Hematopoietic multipotent progenitor cell treated with erythropoietin and hydrocortisone succinate and interleukin-3 and kit ligand, for 8 days (in vitro differentiated cells): ENCODE measurements at regions not wholly inside any gene's neighbourhood (a gene's known extent, or its start where the extent isn't known, plus 50 kb on each side); places are given as distances from the start of the nearest gene placed in this dataset.

Source experiments
- DNase-seq: peaks from one replicate; pipeline ENCODE4 v3.0.0-alpha.2; 2015

DNA sequence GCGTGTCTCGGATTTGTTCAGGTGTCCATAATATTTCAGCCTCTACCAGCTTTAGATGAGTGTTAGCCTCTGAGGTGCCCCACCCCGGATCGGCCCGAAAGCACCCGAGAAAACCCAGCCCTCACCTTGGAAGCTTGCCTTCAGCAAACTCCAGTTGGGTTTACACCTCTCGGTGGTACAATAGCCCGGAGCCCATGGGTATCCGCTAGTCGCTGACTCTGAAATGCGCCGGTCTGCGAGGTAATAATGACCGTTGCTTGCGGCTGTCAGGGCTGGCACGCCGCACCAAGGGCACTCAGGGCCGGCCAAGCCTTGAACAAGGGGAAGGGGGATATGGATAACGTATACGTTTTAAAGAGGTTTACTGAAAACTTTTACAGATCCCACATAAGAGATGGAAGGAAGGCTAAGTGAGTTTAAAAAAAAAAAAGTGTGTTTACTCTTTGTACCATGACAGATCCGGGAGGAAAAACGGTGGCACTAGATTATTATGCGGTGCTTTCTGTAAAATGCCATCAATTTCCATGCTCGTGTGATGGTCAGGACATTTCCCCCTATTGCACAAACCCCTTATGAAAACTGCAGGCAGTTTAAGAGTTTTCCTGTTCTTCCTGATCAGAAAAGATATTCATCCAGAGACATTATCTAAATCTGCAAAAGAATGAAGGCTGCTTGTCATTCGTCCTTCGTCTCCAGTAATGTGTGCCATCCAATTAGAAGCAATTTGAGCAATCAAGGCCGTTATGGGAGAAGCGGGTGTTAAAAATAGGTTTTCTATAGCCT lies 124.2 kb downstream of the TMEM161B start:
- DNase-seq, result no peak

DNA sequence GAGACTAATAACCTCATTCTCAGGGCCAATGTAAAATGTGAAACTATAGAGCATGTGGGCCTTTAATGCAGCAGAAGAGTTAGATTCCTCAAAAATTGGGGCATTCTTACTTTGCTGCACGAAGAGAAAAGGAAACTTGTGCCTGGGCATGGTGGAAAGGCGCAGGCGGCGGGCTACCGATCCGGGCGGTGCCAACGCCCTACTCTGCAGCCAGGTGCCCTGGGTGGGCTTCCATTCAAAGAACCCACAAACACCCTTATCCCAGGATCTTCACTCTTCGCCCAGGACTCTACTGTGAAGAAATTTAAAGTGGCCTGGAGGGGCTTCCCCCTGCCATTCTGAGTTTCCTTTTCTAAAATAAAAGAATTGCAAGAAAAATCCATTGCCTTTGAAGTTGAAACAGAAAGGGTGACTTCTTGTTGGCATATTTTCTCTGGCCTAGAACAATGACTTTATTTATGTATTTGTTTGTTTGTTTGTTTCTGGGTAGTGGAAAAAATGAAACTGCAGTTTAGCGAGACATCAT lies 124.9 kb downstream of the TMEM161B start:
- no peak for DNase-seq

DNA sequence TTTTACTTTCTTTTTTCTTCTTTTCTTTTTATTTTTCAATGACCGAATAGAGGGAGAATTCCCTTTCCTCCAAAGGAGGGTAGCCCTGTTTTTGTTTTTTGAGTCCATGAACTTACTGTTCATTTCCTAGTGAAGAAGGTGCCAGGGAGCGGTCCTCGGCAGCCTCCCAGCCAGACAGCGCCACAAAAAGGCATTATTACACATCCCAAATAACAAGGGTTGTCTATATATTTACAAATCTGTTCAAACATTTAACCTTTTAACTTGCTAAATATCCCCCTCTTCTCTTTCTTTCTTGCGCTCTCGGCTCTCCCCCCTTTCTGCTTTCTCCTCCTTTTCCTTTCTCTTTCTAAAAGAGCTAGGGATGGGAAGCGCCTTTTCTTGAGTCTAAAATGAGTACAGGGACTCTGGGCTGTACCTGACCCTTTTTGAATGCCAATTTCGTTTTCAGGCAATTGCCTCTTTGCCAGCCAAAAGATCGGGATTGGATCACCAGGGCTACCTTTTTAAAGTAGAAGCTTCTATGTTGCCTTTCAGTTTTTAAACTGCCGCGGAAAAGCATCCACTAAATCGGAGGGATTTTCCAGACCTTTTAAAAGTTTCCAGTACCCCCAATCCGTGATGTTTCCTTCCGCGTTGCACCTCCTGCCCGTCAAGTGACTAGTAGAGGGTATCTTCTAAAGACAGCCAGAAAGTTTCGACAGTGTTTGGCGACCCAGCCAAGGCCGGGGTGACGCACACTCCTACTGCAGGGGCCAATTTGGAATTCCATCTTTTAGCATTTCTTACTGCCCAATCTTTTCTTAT lies 125.6 kb downstream of the TMEM161B start:
- DNase-seq, result no peak

DNA sequence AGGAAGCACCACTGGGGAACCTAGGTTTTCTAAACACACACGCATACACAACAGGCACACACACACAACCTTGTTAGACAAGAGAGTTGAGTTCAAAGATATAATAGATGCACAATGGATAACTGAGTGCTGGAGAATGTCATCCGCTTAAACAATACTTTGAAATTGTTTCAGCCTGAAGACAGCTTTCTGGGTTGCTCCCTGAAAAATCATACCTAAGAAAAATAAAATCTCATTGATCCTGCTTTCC lies 126.1 kb downstream of the TMEM161B start:
- peak; percentile 10 for DNase-seq

DNA sequence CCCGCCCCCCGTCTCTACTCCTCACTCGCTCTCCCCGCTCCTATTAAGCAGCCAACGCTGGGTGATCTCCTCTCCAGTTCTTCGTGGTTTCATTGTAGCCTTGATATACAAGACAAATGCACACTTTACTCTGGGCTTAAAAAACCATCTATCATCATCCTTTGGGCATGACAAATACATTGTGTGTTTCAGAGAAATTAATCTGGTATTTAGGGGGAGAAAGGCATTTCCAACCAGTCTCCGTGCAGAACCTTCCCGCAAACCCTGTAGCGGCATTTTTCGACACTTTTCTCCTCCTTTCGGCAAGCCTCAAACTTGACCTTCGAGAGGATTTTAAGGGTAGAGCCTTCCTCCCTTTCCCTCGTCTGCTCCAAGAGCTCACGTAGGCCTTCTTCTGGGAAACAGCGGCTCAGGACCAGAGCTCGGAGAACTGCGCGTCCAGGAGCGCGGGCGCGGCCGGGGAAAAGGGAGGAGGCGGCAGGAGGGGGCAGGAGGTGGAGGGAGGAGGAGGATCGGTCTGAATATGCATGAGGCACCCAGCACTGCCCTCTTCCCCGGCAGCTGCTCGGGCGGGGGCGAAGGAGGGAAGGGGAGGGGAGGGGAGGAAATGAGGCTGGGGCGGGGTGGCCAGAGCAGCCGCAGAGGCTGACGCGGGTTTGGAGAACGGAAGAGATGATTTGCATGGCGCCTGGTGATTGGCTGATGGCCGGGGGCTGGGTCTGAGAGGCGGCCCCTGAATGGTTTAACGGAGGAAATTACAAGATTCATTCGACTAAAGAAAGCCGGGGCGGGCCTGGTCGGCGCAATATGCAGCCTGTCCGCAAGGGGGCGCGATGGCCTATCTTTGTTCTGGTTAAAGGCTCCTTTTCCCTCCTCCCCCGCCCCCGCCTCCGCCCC lies 127.5 kb downstream of the TMEM161B start:
- peak; percentile 92 for DNase-seq

DNA sequence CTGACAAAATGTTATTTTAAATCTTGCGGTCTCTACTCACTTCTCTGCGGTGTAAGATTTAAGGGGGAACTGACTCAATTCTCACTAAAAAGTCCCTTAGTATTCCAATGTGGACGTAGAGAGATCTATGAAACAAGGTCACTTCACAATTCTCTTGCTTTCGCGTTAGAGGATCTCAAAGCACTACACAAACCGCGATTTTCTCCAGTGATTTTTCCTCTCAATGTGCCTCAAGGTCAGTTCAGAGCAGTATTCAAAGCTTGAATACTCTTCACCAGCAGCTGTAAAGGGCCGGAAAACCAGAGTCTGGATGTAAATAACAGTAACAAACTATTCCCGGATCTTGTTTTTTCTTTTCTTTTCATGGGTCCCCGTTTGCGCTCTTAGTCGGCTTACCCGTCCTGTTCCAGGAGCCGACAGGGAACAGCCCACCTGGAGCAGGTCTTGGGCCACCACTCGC lies 128.2 kb downstream of the TMEM161B start:
- no peak for DNase-seq

DNA sequence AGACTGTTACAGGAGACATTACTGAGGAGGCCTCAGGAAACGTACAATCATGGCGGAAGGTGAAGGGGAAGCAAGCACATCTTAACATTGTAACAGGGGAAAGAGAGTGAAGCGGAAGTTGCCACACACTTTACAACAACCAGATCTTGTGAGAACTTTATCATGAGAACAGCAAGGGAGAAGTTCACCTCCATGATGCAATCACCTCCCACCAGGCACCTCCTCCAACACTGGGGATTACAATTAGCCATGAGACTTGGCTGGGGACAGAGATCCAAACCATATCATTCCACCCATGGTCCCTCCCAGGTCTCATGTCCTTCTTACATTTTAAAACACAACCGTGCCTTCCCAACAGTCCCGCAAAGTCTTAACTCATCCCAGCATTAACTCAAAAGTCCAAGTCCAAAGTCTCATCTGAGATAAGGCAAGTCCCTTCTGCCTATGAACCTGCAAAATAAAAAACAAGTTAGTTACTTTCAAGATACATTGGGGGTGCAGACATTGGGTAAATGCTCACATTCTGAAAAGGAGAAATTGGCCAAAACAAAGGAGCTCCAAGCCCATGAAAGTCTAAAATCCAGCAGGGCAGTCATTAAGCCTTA lies 138.3 kb downstream of the TMEM161B start:
- DNase-seq, result no peak

DNA sequence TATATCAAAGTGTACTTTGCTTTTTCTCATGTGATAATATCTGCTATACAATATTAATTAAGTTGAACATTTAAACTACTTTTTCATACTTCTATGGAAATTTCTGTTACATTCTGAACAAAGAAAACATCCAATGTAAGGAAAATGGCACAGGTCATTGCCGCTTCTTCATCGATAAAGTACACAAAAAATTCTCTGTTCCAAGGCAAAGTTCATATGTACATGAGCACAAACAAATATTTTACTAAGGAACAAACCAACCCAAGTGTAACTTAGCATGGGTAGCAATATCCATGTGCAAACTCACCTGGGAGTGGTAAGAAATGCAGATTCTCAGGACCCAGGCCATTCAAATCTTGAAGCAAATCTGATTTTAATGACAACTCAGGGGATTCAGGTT lies 139.8 kb downstream of the TMEM161B start:
- DNase-seq, result no peak

DNA sequence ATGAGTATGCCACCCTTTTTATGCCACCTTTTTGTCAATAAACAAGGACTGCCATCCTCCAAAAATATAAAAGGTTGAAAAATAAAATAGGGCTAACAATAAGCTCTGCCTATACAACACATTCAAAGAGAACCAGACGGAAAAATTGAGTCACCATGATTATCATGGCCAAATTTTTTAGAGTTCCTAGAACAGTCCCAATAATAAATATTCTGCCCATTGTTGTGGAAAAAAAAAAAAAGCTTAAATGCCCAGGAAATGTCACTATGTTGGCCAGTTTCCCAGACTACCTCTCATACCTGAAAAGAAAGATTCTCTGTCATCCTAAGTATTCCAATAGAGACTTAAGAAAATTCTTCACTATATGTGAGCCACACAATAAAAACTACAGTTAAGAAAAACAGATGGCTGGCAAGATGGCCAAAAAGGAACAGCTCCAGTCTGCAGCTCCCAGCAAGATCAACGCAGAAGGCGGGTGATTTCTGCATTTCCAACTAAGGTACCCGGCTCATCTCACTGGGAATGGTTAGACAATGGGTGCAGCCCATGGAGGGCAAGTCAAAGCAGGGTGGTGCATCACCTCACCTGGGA lies 149.0 kb downstream of the TMEM161B start:
- DNase-seq, result no peak

DNA sequence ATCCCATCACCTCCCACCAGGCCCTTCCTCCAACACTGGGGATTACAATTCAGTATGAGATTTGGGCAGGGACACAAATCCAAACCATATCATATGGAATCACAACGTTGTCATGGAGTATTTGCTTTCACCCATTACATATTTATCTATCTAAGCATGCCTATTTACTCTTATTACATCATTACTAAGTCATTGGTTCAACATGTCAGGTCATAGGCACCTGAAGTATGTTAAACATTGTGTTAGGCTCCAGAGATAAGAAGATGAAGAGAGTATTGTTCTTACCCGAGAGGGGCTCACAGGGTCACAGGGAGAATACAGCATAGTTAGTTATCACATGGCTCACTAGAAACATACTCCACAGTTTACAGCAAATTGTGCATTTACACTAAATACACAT lies 150.5 kb downstream of the TMEM161B start:
- DNase-seq, result no peak

DNA sequence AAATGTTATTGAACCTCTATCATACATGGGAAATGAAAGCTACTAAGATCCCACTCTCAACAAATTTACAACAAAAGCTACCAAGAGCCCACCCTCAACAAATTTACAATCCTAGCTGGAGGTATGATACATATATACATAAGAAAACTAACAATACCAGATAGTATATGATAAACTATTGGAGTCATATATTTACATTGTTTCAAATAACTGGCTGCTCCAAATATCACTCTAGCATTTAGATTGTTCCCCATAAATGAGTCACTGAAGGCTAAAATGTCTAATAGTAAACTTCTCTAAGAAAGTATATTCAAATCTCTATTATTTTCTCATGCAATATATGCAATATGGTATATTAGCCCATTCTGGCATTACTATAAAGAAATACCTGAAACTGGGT lies 151.1 kb downstream of the TMEM161B start:
- DNase-seq, result no peak

DNA sequence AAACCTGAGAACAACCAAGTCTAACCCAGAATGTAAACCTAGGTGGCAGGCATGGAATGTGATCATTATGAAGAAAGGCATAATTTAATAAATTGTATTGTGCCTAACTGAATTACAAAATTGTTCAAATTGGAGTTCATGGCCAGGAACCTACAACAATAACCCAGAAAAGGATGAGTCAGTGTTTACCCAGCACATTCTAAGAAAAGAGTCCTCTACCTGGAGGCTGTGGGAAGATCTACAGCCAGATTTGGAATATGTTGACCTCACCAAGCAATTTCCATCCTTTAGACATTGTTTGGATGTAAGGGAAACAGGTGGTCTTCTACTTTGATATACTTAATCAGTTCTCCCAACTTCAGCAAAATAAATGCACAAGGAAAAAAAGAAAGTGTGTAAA lies 152.2 kb downstream of the TMEM161B start:
- no peak for DNase-seq

DNA sequence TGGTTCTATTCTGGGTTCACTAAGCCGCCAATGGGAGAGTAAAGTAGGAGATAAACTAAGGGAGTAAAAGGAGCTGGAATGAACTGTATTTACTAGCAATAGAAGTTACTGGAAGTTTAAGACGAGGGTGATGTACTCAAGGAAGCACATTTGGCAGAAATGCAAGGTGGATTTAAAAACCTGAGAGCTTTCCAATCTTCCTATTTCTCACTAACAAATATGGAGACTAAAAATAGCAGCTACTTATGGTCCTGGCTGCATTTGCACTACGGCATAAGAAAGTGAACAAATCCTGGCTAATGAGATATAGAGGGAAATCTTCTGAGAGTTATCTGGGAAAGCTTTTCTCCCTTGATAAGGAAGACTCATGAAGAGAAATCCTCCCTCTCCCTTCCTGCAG lies 153.4 kb downstream of the TMEM161B start:
- no peak for DNase-seq

DNA sequence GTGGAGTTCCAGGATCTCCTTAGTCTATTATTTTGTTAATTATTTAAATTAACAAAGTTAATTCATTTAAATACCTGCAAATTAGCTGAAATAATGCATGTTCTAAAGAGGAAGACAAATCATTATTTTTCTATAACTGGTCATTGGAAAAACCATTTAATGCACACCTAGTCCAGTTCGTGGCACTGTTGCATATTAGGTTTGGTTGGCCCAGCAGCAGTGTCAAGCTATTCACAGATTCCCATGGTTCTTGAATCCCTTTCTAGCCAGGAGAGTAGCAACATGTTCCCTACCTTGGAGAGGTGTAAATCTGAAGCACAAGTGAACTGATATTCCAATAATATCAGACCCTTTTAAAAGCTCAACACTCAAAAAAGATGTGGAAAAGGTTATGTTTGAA lies 155.2 kb downstream of the TMEM161B start:
- no peak for DNase-seq

DNA sequence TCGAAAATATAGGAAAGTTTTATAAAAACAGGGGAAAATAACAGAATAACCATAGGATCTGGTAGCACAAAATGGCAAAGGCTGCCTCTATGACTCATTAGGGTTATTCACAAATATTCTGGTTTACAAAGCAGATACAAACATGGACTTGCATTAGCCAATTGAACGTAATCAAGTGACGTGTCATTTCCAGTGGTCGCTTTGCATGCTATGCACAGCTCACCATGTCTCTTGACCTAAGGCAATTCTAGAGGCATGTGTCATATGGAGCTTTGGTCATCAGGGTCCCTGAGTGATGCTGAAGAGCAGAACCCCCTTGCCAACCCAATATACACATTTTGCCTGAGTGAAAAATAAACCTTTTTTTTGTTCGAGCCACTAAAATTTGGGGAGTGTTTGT lies 158.8 kb downstream of the TMEM161B start:
- no peak for DNase-seq

DNA sequence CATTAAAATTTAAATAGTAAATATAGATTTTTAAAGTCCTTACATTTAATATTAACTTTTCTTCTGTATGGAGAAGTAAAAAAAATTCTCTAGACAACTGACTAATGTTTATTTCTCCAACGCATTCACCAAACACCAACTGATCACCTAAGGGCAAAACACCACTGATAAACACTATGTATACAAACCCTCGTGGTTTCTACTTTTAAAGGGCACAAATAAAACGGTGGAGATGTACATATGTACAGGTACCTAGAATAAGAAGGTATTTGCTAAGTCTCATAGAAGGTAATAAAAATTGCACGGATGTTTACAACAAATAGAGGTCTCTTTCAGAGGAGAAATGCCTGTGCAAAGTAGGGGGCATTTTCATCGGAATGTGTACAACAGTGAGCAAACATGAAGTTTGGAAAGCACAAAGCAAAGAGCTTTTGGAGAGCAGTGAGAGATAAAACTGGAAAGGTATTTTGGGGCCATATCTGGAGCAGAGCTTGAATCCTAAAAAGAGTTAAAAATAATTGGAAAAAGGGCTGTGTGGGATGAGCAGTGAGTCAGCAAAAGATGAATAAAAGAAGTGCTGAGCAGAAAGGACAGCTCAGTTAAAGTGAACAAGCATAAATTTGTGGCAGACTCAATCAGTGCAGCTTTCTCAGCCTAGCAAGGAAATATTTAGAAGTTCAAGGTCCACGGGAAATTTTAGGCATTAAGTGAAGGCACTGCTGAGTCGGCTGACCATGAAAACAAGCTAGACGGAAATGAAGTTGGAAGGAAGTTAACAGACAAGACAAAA lies 160.0 kb downstream of the TMEM161B start:
- DNase-seq, result no peak

DNA sequence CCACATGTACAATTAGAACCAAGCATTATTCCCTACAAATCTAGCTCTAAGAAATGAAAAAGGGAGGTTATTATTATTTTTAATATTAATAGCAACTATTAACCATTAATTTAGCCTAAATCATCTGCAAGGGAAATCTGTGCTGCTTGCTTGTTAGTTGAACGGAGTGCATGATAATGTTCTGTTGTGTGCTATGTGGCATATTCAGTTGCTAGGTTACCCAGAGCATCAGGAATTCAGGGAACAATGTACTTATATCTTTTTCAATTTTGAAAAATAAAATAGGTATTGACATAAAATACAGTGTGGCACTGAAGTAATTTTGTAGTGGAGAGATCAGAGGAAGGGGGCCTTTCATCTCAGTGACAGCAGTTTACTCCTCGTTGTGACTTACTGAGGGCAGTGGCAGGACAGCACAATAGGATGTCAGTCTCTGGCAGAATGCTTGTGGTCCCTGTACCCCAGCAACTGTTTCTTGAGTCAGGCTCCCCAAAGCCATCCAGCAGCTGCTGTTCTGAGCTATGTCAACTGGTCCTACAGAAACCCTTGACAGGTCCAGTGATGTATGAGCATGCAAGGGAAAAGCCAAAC lies 173.6 kb downstream of the TMEM161B start:
- DNase-seq, result no peak

DNA sequence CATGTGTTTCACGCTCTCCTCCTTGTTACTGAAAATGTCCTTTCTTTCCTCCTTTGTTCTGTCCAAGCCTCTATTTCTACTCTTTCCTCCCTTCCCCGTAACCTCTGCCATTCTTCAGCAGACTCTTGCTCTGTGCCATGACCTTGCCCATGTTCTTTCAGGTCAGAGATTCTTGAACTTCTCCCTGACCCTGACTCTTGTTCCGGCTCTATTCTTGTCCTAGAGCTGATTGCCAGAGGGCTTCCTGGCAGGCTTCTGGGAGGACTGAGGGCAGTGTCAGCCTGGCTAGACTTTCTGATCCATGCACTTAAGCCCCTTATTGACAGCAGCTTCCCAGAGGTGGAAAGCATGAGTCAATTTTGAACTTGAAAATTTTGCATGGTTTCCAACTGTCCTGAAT lies 174.2 kb downstream of the TMEM161B start:
- no peak for DNase-seq

DNA sequence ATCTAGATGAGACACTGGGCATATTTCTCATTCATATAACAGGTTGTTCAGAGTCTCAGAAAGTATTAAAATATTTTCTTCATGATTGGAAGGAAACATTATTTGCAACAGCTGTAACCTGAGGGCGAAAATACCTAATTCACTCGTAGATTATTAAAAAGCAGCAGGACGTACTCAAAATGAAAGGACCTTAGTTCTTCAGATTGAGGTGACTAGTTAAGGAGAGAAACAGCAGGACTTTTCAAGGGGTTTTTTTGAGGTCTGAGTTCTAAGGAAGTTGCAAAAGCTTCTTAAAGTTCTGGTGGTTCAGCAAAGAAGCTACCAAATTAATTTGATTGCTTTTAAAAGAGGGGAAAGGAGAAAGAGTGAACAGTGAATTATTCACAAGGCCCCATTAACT lies 174.9 kb downstream of the TMEM161B start:
- DNase-seq, result no peak

DNA sequence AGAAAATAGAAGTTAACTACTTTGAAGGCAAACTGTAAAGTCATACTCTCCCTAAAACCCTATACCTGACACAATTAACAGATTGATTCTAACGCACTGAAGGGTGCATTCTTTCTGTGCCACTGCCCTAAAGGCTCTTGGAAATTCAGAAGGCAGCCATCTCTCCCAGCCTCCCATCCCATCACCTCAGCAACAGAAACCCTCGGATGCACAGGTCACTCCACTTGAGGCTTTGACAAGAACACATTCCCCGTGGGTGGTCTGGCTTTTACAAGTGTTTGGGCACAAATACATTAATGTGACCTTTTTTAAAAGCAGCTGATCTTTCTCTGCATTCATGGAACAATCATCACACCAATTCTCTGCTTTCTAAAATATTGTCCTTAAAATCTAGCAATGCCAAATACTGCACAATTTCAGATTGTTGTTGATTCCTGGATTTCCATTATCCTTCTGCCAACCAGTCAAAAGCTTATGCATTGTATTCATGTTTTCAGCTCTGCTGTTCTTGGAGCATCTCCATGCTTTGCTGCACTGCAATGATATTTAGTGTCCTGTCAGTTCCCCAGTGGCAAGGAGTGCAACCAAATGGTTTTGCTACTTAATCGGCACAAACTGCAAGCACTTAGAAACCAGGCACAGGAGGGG lies 175.6 kb downstream of the TMEM161B start:
- DNase-seq, result no peak

DNA sequence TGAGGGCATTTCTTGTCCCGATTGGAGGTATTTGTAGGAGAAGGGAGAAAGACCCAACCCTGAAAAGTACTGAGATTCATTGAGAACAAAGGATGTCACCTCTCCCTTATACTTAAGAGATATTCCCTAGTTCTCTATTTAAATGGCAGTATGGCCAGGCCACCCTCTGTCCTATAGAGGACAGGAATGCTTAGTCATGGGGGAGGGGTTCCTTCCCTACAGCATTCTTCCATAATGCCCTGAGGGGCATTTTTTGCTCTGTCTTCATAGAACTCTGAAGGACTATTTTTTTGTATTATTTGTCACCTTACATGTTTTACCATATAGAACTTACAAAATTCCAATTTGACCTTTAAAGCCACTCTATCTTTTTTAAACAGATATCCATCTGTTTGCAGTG lies 176.3 kb downstream of the TMEM161B start:
- no peak for DNase-seq
